ENCODE measurements at regions not wholly inside any gene's neighbourhood (a gene's known extent, or its start where the extent isn't known, plus 50 kb on each side); places are given as distances from the start of the nearest gene placed in this dataset.

- no peaks in the 10 kb centered on the region for H3K4me1 ChIP-seq (ENCODE audit: control insufficient read depth, insufficient read depth, low read length)
- H3K14ac ChIP-seq (replicated peaks; ENCODE audit: low read depth, low read length): no peak overlapping the region
- no peak overlapping the region for H3K18ac ChIP-seq (ENCODE audit: low read depth, low read length)
- H3K9me3 ChIP-seq (ENCODE audit: control insufficient read depth, insufficient read depth, low read length): no peaks in the 10 kb centered on the region
- no peak overlapping the region for H4K91ac ChIP-seq (ENCODE audit: insufficient read depth, low read depth, low read length)
- no peak for TF ChIP-seq RFX5 (IDR thresholded peaks at IDR 0.05; ENCODE audit: low read depth, low read length)
- no peak for TF ChIP-seq CEBPB (IDR thresholded peaks at IDR 0.05; ENCODE audit: low read depth, low read length)
- no peak for TF ChIP-seq CTCF (conservative IDR thresholded peaks at IDR 0.05; ENCODE audit: low read depth, low read length)
- no peak for TF ChIP-seq NFE2L2 (IDR thresholded peaks at IDR 0.05; ENCODE audit: low read depth, low read length)
- TF ChIP-seq MAFK (IDR thresholded peaks at IDR 0.05; ENCODE audit: low read depth, low read length): no peak
- TF ChIP-seq RCOR1 (IDR thresholded peaks at IDR 0.05; ENCODE audit: insufficient replicate concordance, low read length): no peak
- no peak for TF ChIP-seq MXI1 (IDR thresholded peaks at IDR 0.05; ENCODE audit: borderline replicate concordance, low read depth, low read length)
- no peak for TF ChIP-seq SMC3 (IDR thresholded peaks at IDR 0.05; ENCODE audit: low read depth, low read length)
- in situ Hi-C loops (cut with MboI; ENCODE audit: low sequenced_read_pairs) (no loop called here), intact Hi-C loops (cut with micrococcal nuclease) (no loop called here), dilution Hi-C loops (cut with HindIII; ENCODE audit: low sequenced_read_pairs, unreplicated experiment) (no loop called here)
- H4K5ac ChIP-seq (ENCODE audit: low read depth, low read length): no peak overlapping the region
- CTCF ChIA-PET: no interaction called here
- no peak overlapping the region for H3K27ac ChIP-seq (ENCODE audit: insufficient read depth, low read length)
- 80% methylated on average over 5 of the region's 5 CpGs; no CpG with 5 or more reads in 1 of the 2 experiments for WGBS, 2 experiments (ENCODE audit: extremely low coverage in 2 of 2, insufficient read length in 1 of 2)
- H2AFZ ChIP-seq (replicated peaks; ENCODE audit: low read length, poor library complexity): peak overlapping the region; percentile 63
- H3K56ac ChIP-seq (ENCODE audit: extremely low read depth, insufficient read depth, low read length): no peak overlapping the region
- no peak overlapping the region for H2BK120ac ChIP-seq (ENCODE audit: low read depth, low read length)
- no peak overlapping the region for H3K4me2 ChIP-seq (ENCODE audit: low read depth, low read length)
- H2AK5ac ChIP-seq (ENCODE audit: low read depth, low read length): no peak overlapping the region
- DNase-seq: no peak
- H3K27me3 ChIP-seq (ENCODE audit: control insufficient read depth, insufficient read depth, low read length): no peaks in the 10 kb centered on the region
- POLR2A ChIA-PET (ENCODE audit: unreplicated experiment): no interaction called here
- H3K4ac ChIP-seq (ENCODE audit: low read depth, low read length): no peak overlapping the region
- H3K9me1 ChIP-seq (ENCODE audit: insufficient read depth, low read length): no peaks in the 10 kb centered on the region
- no peak for ATAC-seq (ENCODE audit: low read depth)
- H3K36me3 ChIP-seq (ENCODE audit: control insufficient read depth, insufficient read depth, low read length): no peaks in the 10 kb centered on the region
- H3K79me1 ChIP-seq (ENCODE audit: low read depth in 1 of 2, low read length in 2 of 2): no peaks in the 10 kb centered on the region
- H2BK20ac ChIP-seq (ENCODE audit: low read depth, low read length): no peak overlapping the region
- H3K4me3 ChIP-seq (ENCODE audit: insufficient read depth, low read depth, low read length): no peak overlapping the region
- no peak overlapping the region for H2BK15ac ChIP-seq (ENCODE audit: low read depth, low read length)
- H2BK5ac ChIP-seq (ENCODE audit: low read depth, low read length, poor library complexity, severe bottlenecking): no peak overlapping the region
- no peak overlapping the region for H3K23ac ChIP-seq (ENCODE audit: low read depth, low read length)
- peak overlapping the region; percentile 50 for H2AK9ac ChIP-seq (replicated peaks; ENCODE audit: low read depth, low read length, poor library complexity)
- H4K20me1 ChIP-seq (ENCODE audit: insufficient read depth, low read length): no peaks in the 10 kb centered on the region
- H3K9ac ChIP-seq (ENCODE audit: low read depth, low read length): no peak overlapping the region
- no TSS peak for BruUV-seq (replicated peaks)
- no peak overlapping the region for H4K8ac ChIP-seq (ENCODE audit: low read depth in 2 of 2, low read length in 2 of 2)
Measured at GRCh38 chr6:169045486-169045885, 208.2 kb downstream of the THBS2 start.
